ENCODE measurements at regions not wholly inside any gene's neighbourhood (a gene's known extent, or its start where the extent isn't known, plus 50 kb on each side); places are given as distances from the start of the nearest gene placed in this dataset.
"Not testable (repeated sequence)": the region's sequence is repeated elsewhere in the genome, so short reads cannot be mapped to it uniquely, and the experiment has no call there.

- H3K4me3 ChIP-seq; H3K4me1 ChIP-seq (replicated peaks in 1 of 2); H3K27ac ChIP-seq; in situ Hi-C loops (cut with MboI; ENCODE audit: low pct_unique_long_range_greater_than_20kb in 2 of 9, low sequenced_read_pairs in 9 of 9, unreplicated experiment in 9 of 9); ATAC-seq (replicated peaks in 6 of 8): not testable (repeated sequence)
- WGBS, 10 experiments: 0 to 100% (median 80%) methylated on average over 1 to 3 of the region's 4 CpGs; no CpG with 5 or more reads in 1 of the 10 experiments
Observed at GRCh38 chr5:135164873-135165614, 131.0 kb upstream of the PITX1 start.

GRCh38 chr5:135163964-135164363 is 129.9 kb upstream of the PITX1 start:
- no peak overlapping the region for H3K4me3 ChIP-seq
- no peaks in the 10 kb centered on the region for H3K4me1 ChIP-seq (replicated peaks in 1 of 2)
- WGBS, 10 experiments: 29 to 100% (median 67%) methylated on average over 1 to 2 of the region's 2 CpGs; no CpG with 5 or more reads in 1 of the 10 experiments
- ATAC-seq (replicated peaks in 6 of 8): no peak
- in situ Hi-C loops (cut with MboI; ENCODE audit: low pct_unique_long_range_greater_than_20kb in 2 of 9, low sequenced_read_pairs in 9 of 9, unreplicated experiment in 9 of 9): no loop called here
- H3K27ac ChIP-seq: no peak overlapping the region

- ATAC-seq (replicated peaks in 6 of 8): no peak
- Histone ChIP-seq H3K4me1 (replicated peaks in 1 of 2) (no peaks in the 10 kb centered on the region), H3K27ac (no peak overlapping the region), H3K4me3 (no peak overlapping the region)
- in situ Hi-C loops (cut with MboI; ENCODE audit: low pct_unique_long_range_greater_than_20kb in 2 of 9, low sequenced_read_pairs in 9 of 9, unreplicated experiment in 9 of 9): no loop called here
- WGBS, 10 experiments: 0 to 83% (median 77%) methylated on average over 1 to 3 of the region's 5 CpGs; no CpG with 5 or more reads in 6 of the 10 experiments
Observed at GRCh38 chr5:135163391-135163790, 129.4 kb upstream of the PITX1 start.

- Histone ChIP-seq H3K4me3 (no peak overlapping the region), H3K27ac (no peak overlapping the region), H3K4me1 (replicated peaks in 1 of 2) (no peaks in the 10 kb centered on the region)
- in situ Hi-C loops (cut with MboI; ENCODE audit: low pct_unique_long_range_greater_than_20kb in 2 of 9, low sequenced_read_pairs in 9 of 9, unreplicated experiment in 9 of 9): no loop called here
- 0 to 80% (median 33%) methylated on average over 1 to 5 of the region's 9 CpGs; no CpG with 5 or more reads in 3 of the 10 experiments for WGBS, 10 experiments
- no peak for ATAC-seq (replicated peaks in 6 of 8)
Observed at GRCh38 chr5:135162661-135163265, 128.7 kb upstream of the PITX1 start.

- ATAC-seq (replicated peaks in 6 of 8): no peak
- 78 to 100% (median 92%) methylated on average over 1 of the region's 1 CpG for WGBS, 10 experiments
- H3K4me3 ChIP-seq: no peak overlapping the region
- no peak overlapping the region for H3K27ac ChIP-seq
- in situ Hi-C loops (cut with MboI; ENCODE audit: low pct_unique_long_range_greater_than_20kb in 2 of 9, low sequenced_read_pairs in 9 of 9, unreplicated experiment in 9 of 9): no loop called here
- H3K4me1 ChIP-seq (replicated peaks in 1 of 2): no peaks in the 10 kb centered on the region
Observed at GRCh38 chr5:135161221-135161620, 127.2 kb upstream of the PITX1 start.

- in situ Hi-C loops (cut with MboI; ENCODE audit: low pct_unique_long_range_greater_than_20kb in 2 of 9, low sequenced_read_pairs in 9 of 9, unreplicated experiment in 9 of 9): no loop called here
- 0 to 100% (median 57%) methylated on average over 1 of the region's 1 CpG; no CpG with 5 or more reads in 2 of the 10 experiments for WGBS, 10 experiments
Observed at GRCh38 chr5:135160036-135160675, 126.1 kb upstream of the PITX1 start.

GRCh38 chr5:135159626-135160025 is 125.6 kb upstream of the PITX1 start:
- H3K27ac ChIP-seq: no peak overlapping the region
- ATAC-seq (replicated peaks in 6 of 8): no peak
- no peak overlapping the region for H3K4me3 ChIP-seq
- in situ Hi-C loops (cut with MboI; ENCODE audit: low pct_unique_long_range_greater_than_20kb in 2 of 9, low sequenced_read_pairs in 9 of 9, unreplicated experiment in 9 of 9): no loop called here
- 33 to 100% (median 80%) methylated on average over 1 of the region's 1 CpG; no CpG with 5 or more reads in 5 of the 10 experiments for WGBS, 10 experiments
- no peaks in the 10 kb centered on the region for H3K4me1 ChIP-seq (replicated peaks in 1 of 2)

More at GRCh38 chr5:135160036-135160675, 126.1 kb upstream of the PITX1 start:
- Histone ChIP-seq H3K27ac (no peak overlapping the region), H3K4me1 (replicated peaks in 1 of 2) (no peaks in the 10 kb centered on the region), H3K4me3 (no peak overlapping the region)
- ATAC-seq (replicated peaks in 6 of 8): no peak

GRCh38 chr5:135158982-135159381 is 125.0 kb upstream of the PITX1 start:
- in situ Hi-C loops (cut with MboI; ENCODE audit: low pct_unique_long_range_greater_than_20kb in 2 of 9, low sequenced_read_pairs in 9 of 9, unreplicated experiment in 9 of 9): no loop called here
- Histone ChIP-seq H3K4me3 (no peak overlapping the region), H3K27ac (no peak overlapping the region), H3K4me1 (replicated peaks in 1 of 2) (no peaks in the 10 kb centered on the region)
- ATAC-seq (replicated peaks in 6 of 8): no peak
- 4 to 73% (median 56%) methylated on average over 1 to 4 of the region's 4 CpGs; no CpG with 5 or more reads in 1 of the 10 experiments for WGBS, 10 experiments

GRCh38 chr5:135158314-135158697 is 124.3 kb upstream of the PITX1 start:
- in situ Hi-C loops (cut with MboI; ENCODE audit: low pct_unique_long_range_greater_than_20kb in 2 of 9, low sequenced_read_pairs in 9 of 9, unreplicated experiment in 9 of 9): no loop called here
- Histone ChIP-seq H3K4me1 (replicated peaks in 1 of 2) (no peaks in the 10 kb centered on the region), H3K27ac (no peak overlapping the region), H3K4me3 (no peak overlapping the region)
- 0 to 100% (median 85%) methylated on average over 1 of the region's 1 CpG; no CpG with 5 or more reads in 2 of the 10 experiments for WGBS, 10 experiments
- ATAC-seq (replicated peaks in 6 of 8): no peak

- H3K27ac ChIP-seq: no peak overlapping the region
- no peak for ATAC-seq (replicated peaks in 6 of 8)
- 65 to 100% (median 96%) methylated on average over 2 to 5 of the region's 6 CpGs for WGBS, 10 experiments
- in situ Hi-C loops (cut with MboI; ENCODE audit: low pct_unique_long_range_greater_than_20kb in 2 of 9, low sequenced_read_pairs in 9 of 9, unreplicated experiment in 9 of 9): no loop called here
- H3K4me3 ChIP-seq: no peak overlapping the region
- H3K4me1 ChIP-seq (replicated peaks in 1 of 2): no peaks in the 10 kb centered on the region
Observed at GRCh38 chr5:135157421-135158313, 123.6 kb upstream of the PITX1 start.

GRCh38 chr5:135156715-135157404 is 122.8 kb upstream of the PITX1 start:
- H3K4me3 ChIP-seq: no peak overlapping the region
- in situ Hi-C loops (cut with MboI; ENCODE audit: low pct_unique_long_range_greater_than_20kb in 2 of 9, low sequenced_read_pairs in 9 of 9, unreplicated experiment in 9 of 9): no loop called here
- H3K4me1 ChIP-seq (replicated peaks in 1 of 2): no peaks in the 10 kb centered on the region
- no peak for ATAC-seq (replicated peaks in 6 of 8)
- H3K27ac ChIP-seq: no peak overlapping the region
- 20 to 100% (median 60%) methylated on average over 1 to 10 of the region's 11 CpGs; no CpG with 5 or more reads in 1 of the 10 experiments for WGBS, 10 experiments

- Histone ChIP-seq H3K27ac (no peak overlapping the region), H3K4me3 (no peak overlapping the region), H3K4me1 (replicated peaks in 1 of 2) (no peaks in the 10 kb centered on the region)
- in situ Hi-C loops (cut with MboI; ENCODE audit: low pct_unique_long_range_greater_than_20kb in 2 of 9, low sequenced_read_pairs in 9 of 9, unreplicated experiment in 9 of 9): no loop called here
- 20 to 100% (median 89%) methylated on average over 1 to 5 of the region's 6 CpGs; no CpG with 5 or more reads in 4 of the 10 experiments for WGBS, 10 experiments
- no peak for ATAC-seq (replicated peaks in 6 of 8)
Observed at GRCh38 chr5:135156337-135156714, 122.3 kb upstream of the PITX1 start.
